ENCODE measurements at regions not wholly inside any gene's neighbourhood (a gene's known extent, or its start where the extent isn't known, plus 50 kb on each side); places are given as distances from the start of the nearest gene placed in this dataset.

DNA sequence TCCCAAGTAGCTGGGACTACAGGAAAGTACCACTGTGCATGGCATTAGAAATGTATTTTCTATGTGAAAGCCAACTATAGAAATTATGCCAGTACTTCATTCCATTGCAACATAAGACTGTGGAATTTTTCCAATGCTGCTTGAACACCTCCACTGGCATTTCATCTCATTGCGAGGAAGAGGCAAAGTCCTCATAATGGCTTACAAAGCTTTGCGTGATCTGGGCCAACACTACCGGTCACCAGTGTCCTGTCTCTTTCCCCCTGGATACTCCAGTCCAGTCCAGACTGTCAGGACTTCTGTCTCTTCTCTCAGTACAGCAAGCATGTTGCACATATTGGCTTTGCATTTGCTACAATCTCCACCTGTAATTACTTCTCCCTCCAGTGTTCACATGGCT is 223.5 kb downstream of the GPD2 start:
- TF ChIP-seq REST (IDR thresholded peaks at IDR 0.05; ENCODE audit: borderline replicate concordance) (no peak), EZH2 (IDR thresholded peaks at IDR 0.05; ENCODE audit: borderline replicate concordance, insufficient read depth, low read length, poor library complexity, severe bottlenecking) (no peak), RAD21 (conservative IDR thresholded peaks at IDR 0.05) (no peak)
- TF ChIP-seq, protein P1, sequence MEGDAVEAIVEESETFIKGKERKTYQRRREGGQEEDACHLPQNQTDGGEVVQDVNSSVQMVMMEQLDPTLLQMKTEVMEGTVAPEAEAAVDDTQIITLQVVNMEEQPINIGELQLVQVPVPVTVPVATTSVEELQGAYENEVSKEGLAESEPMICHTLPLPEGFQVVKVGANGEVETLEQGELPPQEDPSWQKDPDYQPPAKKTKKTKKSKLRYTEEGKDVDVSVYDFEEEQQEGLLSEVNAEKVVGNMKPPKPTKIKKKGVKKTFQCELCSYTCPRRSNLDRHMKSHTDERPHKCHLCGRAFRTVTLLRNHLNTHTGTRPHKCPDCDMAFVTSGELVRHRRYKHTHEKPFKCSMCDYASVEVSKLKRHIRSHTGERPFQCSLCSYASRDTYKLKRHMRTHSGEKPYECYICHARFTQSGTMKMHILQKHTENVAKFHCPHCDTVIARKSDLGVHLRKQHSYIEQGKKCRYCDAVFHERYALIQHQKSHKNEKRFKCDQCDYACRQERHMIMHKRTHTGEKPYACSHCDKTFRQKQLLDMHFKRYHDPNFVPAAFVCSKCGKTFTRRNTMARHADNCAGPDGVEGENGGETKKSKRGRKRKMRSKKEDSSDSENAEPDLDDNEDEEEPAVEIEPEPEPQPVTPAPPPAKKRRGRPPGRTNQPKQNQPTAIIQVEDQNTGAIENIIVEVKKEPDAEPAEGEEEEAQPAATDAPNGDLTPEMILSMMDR (IDR thresholded peaks at IDR 0.05; ENCODE audit: poor library complexity, severe bottlenecking), result no peak
